ENCODE measurements at regions not wholly inside any gene's neighbourhood (a gene's known extent, or its start where the extent isn't known, plus 50 kb on each side); places are given as distances from the start of the nearest gene placed in this dataset.

DNA sequence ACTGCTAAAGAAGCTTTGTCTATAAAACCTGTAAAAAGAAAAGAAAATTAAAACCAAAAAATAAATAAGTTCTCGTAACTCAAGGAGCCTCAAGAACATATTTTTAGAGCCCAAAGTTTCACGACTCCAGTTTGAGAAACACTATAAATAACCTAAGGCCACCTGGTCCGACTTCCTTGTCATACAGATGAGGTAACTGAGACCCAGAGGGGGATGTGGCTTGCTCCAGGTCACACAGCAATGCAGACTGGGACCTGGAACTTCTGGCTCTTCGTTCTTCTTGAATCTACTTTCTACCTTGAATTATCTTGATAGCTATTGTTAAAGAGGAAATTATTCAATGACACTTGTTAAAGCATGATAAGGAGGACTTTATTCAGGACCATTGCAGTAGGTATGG is 514.8 kb downstream of the CDK5RAP2 start:
- Histone ChIP-seq H3K27ac (ENCODE audit: extremely low read depth, low read depth, low read length) (no peak overlapping the region), H3K36me3 (ENCODE audit: control insufficient read depth in 2 of 2, insufficient read depth in 1 of 2, low read length in 2 of 2) (no peaks in the 10 kb centered on the region), H3K9me3 (ENCODE audit: control insufficient read depth, insufficient read depth, low read depth, low read length) (no peaks in the 10 kb centered on the region), H3K4me1 (ENCODE audit: control insufficient read depth, insufficient read depth, low read length) (no peaks in the 10 kb centered on the region), H3K4me3 (ENCODE audit: low read depth, low read length) (no peak overlapping the region)
- ChIA-PET POLR2A (no interaction called here), CTCF (interaction anchor here (0.6 kb wide), 1 partner anchor 98 kb away, joined by 3 read pairs; no protein-coding TSS in a partner anchor)
- TF ChIP-seq GLIS2 (tag by site-specific recombination; IDR thresholded peaks at IDR 0.05) (no peak), ZNF623 (tag by site-specific recombination; IDR thresholded peaks at IDR 0.05) (no peak), IKZF3 (tag by site-specific recombination; IDR thresholded peaks at IDR 0.05) (no peak), ZNF791 (tag by site-specific recombination; IDR thresholded peaks at IDR 0.05) (no peak), ZNF175 (tag by site-specific recombination; IDR thresholded peaks at IDR 0.05) (no peak), ZBTB21 (tag by site-specific recombination; IDR thresholded peaks at IDR 0.05) (no peak), KLF9 (tag by site-specific recombination; IDR thresholded peaks at IDR 0.05; ENCODE audit: low read depth) (no peak), ZNF670 (tag by site-specific recombination; IDR thresholded peaks at IDR 0.05; ENCODE audit: low read depth) (no peak), HOXA7 (CRISPR knock-in tag; IDR thresholded peaks at IDR 0.05; ENCODE audit: borderline replicate concordance) (no peak), ZNF169 (tag by site-specific recombination; IDR thresholded peaks at IDR 0.05) (no peak)
- TF ChIP-seq, protein P1, sequence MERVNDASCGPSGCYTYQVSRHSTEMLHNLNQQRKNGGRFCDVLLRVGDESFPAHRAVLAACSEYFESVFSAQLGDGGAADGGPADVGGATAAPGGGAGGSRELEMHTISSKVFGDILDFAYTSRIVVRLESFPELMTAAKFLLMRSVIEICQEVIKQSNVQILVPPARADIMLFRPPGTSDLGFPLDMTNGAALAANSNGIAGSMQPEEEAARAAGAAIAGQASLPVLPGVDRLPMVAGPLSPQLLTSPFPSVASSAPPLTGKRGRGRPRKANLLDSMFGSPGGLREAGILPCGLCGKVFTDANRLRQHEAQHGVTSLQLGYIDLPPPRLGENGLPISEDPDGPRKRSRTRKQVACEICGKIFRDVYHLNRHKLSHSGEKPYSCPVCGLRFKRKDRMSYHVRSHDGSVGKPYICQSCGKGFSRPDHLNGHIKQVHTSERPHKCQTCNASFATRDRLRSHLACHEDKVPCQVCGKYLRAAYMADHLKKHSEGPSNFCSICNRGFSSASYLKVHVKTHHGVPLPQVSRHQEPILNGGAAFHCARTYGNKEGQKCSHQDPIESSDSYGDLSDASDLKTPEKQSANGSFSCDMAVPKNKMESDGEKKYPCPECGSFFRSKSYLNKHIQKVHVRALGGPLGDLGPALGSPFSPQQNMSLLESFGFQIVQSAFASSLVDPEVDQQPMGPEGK (tag by site-specific recombination; IDR thresholded peaks at IDR 0.05), result no peak
- TF ChIP-seq, protein P2, sequence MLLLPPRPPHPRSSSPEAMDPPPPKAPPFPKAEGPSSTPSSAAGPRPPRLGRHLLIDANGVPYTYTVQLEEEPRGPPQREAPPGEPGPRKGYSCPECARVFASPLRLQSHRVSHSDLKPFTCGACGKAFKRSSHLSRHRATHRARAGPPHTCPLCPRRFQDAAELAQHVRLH (tag by site-specific recombination; IDR thresholded peaks at IDR 0.05), result no peak

GRCh38 chr9:120045011-120045410 is 535.0 kb downstream of the CDK5RAP2 start:
- POLR2A ChIA-PET, result interaction anchor here (0.5 kb wide), 1 partner anchor 304 kb away, joined by 4 read pairs; no protein-coding TSS in a partner anchor
- CTCF ChIA-PET, result interaction anchor here (0.7 to 0.9 kb wide), 2 partner anchors 10 to 39 kb away, joined by 3 to 4 read pairs; no protein-coding TSS in a partner anchor
- Histone ChIP-seq H3K27ac (ENCODE audit: extremely low read depth, low read depth, low read length) (no peak overlapping the region), H3K9me3 (ENCODE audit: control insufficient read depth, insufficient read depth, low read depth, low read length) (no peaks in the 10 kb centered on the region), H3K4me1 (ENCODE audit: control insufficient read depth, insufficient read depth, low read length) (no peaks in the 10 kb centered on the region), H3K4me3 (ENCODE audit: low read depth, low read length) (no peak overlapping the region), H3K36me3 (ENCODE audit: control insufficient read depth in 2 of 2, insufficient read depth in 1 of 2, low read length in 2 of 2) (no peaks in the 10 kb centered on the region)
- TF ChIP-seq ZNF266 (tag by site-specific recombination; IDR thresholded peaks at IDR 0.05; ENCODE audit: low read depth), result no peak
- no peak for TF ChIP-seq ZNF19 (tag by site-specific recombination; IDR thresholded peaks at IDR 0.05; ENCODE audit: low read depth)
- TF ChIP-seq ZNF654 (tag by site-specific recombination; IDR thresholded peaks at IDR 0.05; ENCODE audit: low read depth), result no peak
- no peak for TF ChIP-seq ZNF830 (tag by site-specific recombination; IDR thresholded peaks at IDR 0.05; ENCODE audit: low read depth)
- no peak for TF ChIP-seq ZNF138 (tag by site-specific recombination; IDR thresholded peaks at IDR 0.05; ENCODE audit: borderline replicate concordance)
- no peak for TF ChIP-seq ZNF76 (tag by site-specific recombination; IDR thresholded peaks at IDR 0.05; ENCODE audit: borderline replicate concordance, low read depth)
- TF ChIP-seq ZNF416 (tag by site-specific recombination; IDR thresholded peaks at IDR 0.05), result no peak
- TF ChIP-seq IKZF3 (tag by site-specific recombination; IDR thresholded peaks at IDR 0.05), result no peak
- TF ChIP-seq, protein P3, sequence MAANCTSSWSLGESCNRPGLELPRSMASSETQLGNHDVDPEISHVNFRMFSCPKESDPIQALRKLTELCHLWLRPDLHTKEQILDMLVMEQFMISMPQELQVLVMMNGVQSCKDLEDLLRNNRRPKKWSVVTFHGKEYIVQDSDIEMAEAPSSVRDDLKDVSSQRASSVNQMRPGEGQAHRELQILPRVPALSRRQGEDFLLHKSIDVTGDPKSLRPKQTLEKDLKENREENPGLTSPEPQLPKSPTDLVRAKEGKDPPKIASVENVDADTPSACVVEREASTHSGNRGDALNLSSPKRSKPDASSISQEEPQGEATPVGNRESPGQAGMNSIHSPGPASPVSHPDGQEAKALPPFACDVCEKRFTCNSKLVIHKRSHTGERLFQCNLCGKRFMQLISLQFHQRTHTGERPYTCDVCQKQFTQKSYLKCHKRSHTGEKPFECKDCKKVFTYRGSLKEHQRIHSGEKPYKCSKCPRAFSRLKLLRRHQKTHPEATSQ (tag by site-specific recombination; IDR thresholded peaks at IDR 0.05), result no peak
- TF ChIP-seq, protein P4, sequence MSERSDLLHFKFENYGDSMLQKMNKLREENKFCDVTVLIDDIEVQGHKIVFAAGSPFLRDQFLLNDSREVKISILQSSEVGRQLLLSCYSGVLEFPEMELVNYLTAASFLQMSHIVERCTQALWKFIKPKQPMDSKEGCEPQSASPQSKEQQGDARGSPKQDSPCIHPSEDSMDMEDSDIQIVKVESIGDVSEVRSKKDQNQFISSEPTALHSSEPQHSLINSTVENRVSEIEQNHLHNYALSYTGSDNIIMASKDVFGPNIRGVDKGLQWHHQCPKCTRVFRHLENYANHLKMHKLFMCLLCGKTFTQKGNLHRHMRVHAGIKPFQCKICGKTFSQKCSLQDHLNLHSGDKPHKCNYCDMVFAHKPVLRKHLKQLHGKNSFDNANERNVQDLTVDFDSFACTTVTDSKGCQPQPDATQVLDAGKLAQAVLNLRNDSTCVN (tag by site-specific recombination; optimal IDR thresholded peaks at IDR 0.05), result no peak
- no peak for TF ChIP-seq ZNF174 (tag by site-specific recombination; IDR thresholded peaks at IDR 0.05)
- TF ChIP-seq, protein P5, sequence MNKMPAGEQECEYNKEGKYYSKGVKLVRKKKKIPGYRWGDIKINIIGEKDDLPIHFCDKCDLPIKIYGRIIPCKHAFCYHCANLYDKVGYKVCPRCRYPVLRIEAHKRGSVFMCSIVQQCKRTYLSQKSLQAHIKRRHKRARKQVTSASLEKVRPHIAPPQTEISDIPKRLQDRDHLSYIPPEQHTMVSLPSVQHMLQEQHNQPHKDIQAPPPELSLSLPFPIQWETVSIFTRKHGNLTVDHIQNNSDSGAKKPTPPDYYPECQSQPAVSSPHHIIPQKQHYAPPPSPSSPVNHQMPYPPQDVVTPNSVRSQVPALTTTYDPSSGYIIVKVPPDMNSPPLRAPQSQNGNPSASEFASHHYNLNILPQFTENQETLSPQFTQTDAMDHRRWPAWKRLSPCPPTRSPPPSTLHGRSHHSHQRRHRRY (tag by site-specific recombination; IDR thresholded peaks at IDR 0.05), result no peak
- no peak for TF ChIP-seq KLF9 (tag by site-specific recombination; IDR thresholded peaks at IDR 0.05; ENCODE audit: low read depth)
- TF ChIP-seq ZNF48 (tag by site-specific recombination; IDR thresholded peaks at IDR 0.05), result no peak
- no peak for TF ChIP-seq ZNF148 (tag by site-specific recombination; IDR thresholded peaks at IDR 0.05; ENCODE audit: borderline replicate concordance)
- TF ChIP-seq ZNF785 (tag by site-specific recombination; IDR thresholded peaks at IDR 0.05), result no peak

Data from HEK293 (cell line).